HL-60 (cell line): ENCODE measurements at regions not wholly inside any gene's neighbourhood (a gene's known extent, or its start where the extent isn't known, plus 50 kb on each side); places are given as distances from the start of the nearest gene placed in this dataset.

Experiments
- DNase-seq, 2 experiments: peaks; one replicate each; pipeline ENCODE4 v3.0.0-alpha.2; 2010 to 2020; ENCODE audit warnings: low read depth in 1 of 2, low spot score in 1 of 2
- H3K27ac ChIP-seq: fragments of 250-450 bp; sonication (Bioruptor Pico); replicated peaks from 2 replicates; pipeline ENCODE4 v1.5.1; 2020; ENCODE audit warnings: mild to moderate bottlenecking, moderate library complexity
- H3K27me3 ChIP-seq: fragments of 250-450 bp; sonication (Bioruptor Pico); 2 replicates; pipeline ENCODE4 v1.5.1; 2021; ENCODE audit warnings: mild to moderate bottlenecking, moderate library complexity; ENCODE audit not compliant: insufficient read depth, poor library complexity, severe bottlenecking
- H3K4me3 ChIP-seq: replicated peaks from 2 replicates; pipeline ENCODE4 v1.5.1; 2011; ENCODE audit warnings: mild to moderate bottlenecking, control low read depth, low read length; ENCODE audit not compliant: insufficient read depth
- GABPA ChIP-seq: IDR thresholded peaks from 2 replicates; pipeline ENCODE4 v1.6.1; 2012; ENCODE audit warnings: low read depth
- POLR2AphosphoS5 ChIP-seq: IDR thresholded peaks from 2 replicates; pipeline ENCODE4 v1.6.1; 2012; ENCODE audit warnings: low read depth
- SPI1 ChIP-seq: IDR thresholded peaks from 2 replicates; pipeline ENCODE4 v1.6.1; 2012; ENCODE audit warnings: low read depth, mild to moderate bottlenecking, borderline replicate concordance
- TF ChIP-seq, protein P1 (sequence below): IDR thresholded peaks from 2 replicates; pipeline ENCODE4 v1.6.1; 2012; ENCODE audit warnings: low read depth; ENCODE audit not compliant: insufficient replicate concordance
- TF ChIP-seq, protein P2 (sequence below): IDR thresholded peaks from one replicate; pipeline ENCODE4 v1.5.1; 2011; ENCODE audit warnings: low read length, control low read depth, inconsistent platforms; ENCODE audit not compliant: insufficient read depth

DNA sequence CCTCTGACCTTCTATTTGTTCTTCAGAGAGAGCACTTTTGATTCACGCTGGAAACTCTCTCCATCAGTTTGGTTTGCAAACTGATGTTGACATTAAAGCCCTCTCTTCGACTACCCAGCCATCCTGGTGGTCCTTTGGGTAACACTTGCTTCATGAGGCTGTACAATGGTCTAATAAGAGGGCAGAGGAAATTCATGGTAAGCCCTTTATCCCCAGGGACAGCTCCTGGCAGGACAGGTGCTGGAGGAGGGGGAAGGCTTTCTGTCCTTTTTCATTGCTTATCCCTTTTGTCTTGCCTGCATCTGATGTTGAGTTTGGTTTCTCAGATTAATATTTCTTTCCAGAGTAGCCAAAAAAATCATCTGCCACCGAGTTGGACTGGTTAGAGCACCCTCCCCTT lies 52.1 kb upstream of the CD93 start:
- TF ChIP-seq, protein P1, sequence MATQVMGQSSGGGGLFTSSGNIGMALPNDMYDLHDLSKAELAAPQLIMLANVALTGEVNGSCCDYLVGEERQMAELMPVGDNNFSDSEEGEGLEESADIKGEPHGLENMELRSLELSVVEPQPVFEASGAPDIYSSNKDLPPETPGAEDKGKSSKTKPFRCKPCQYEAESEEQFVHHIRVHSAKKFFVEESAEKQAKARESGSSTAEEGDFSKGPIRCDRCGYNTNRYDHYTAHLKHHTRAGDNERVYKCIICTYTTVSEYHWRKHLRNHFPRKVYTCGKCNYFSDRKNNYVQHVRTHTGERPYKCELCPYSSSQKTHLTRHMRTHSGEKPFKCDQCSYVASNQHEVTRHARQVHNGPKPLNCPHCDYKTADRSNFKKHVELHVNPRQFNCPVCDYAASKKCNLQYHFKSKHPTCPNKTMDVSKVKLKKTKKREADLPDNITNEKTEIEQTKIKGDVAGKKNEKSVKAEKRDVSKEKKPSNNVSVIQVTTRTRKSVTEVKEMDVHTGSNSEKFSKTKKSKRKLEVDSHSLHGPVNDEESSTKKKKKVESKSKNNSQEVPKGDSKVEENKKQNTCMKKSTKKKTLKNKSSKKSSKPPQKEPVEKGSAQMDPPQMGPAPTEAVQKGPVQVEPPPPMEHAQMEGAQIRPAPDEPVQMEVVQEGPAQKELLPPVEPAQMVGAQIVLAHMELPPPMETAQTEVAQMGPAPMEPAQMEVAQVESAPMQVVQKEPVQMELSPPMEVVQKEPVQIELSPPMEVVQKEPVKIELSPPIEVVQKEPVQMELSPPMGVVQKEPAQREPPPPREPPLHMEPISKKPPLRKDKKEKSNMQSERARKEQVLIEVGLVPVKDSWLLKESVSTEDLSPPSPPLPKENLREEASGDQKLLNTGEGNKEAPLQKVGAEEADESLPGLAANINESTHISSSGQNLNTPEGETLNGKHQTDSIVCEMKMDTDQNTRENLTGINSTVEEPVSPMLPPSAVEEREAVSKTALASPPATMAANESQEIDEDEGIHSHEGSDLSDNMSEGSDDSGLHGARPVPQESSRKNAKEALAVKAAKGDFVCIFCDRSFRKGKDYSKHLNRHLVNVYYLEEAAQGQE = no peak
- no peak for TF ChIP-seq SPI1
- TF ChIP-seq, protein P2, sequence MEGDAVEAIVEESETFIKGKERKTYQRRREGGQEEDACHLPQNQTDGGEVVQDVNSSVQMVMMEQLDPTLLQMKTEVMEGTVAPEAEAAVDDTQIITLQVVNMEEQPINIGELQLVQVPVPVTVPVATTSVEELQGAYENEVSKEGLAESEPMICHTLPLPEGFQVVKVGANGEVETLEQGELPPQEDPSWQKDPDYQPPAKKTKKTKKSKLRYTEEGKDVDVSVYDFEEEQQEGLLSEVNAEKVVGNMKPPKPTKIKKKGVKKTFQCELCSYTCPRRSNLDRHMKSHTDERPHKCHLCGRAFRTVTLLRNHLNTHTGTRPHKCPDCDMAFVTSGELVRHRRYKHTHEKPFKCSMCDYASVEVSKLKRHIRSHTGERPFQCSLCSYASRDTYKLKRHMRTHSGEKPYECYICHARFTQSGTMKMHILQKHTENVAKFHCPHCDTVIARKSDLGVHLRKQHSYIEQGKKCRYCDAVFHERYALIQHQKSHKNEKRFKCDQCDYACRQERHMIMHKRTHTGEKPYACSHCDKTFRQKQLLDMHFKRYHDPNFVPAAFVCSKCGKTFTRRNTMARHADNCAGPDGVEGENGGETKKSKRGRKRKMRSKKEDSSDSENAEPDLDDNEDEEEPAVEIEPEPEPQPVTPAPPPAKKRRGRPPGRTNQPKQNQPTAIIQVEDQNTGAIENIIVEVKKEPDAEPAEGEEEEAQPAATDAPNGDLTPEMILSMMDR = no peak
- no peak for TF ChIP-seq GABPA
- no peak for TF ChIP-seq POLR2AphosphoS5
- Histone ChIP-seq H3K4me3 (no peak overlapping the region), H3K27ac (peak overlapping the region; percentile 16; the same call in 1 of the 2 replicates), H3K27me3 (no peaks in the 10 kb centered on the region)
- DNase-seq = no peak

DNA sequence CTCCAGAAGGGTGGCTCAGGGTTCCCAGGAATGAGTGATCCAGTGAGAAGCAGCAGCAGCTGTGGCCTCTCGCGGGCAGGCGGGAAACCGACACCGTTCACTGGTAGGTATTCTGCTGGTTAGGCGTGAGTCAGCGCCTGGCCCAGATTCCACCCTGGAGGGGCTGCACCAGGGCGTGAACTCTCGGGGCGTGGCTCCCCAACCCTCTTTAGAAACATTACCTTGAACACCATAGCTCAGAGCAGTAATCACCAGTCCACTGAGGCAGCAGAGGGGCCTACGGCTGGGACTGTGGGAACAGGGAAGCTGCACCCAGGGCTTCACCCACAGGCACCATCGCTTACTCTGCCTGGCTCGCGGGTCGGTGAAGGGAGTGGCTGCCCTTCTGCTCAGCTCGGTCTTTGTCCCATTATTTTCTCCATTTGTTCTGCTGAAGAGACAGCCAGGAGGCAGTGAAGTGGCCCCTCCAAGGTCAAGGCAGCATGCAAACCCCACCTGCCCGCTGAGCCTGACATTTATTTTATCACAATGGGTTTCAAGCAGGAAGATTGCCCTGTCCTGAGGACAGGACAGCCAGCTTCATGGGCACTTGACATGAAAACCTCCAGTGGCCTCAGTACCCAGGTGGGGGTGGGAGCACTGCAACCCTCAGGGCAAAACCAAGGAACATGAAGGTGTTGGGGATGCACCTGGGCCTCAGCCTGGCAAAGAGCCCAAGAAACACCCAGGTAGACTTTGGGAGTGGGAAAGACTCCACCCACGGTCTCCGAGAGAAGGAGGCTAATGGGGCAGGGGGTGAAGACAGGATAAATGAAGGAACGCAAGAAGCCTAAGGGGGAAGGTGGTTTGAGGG lies 51.0 kb upstream of the CD93 start:
- no peak for TF ChIP-seq GABPA
- TF ChIP-seq, protein P2 = no peak
- no peak for TF ChIP-seq POLR2AphosphoS5
- TF ChIP-seq, protein P1 = no peak
- TF ChIP-seq SPI1 = no peak
- DNase-seq = no peak
- Histone ChIP-seq H3K27me3 (no peaks in the 10 kb centered on the region), H3K4me3 (no peak overlapping the region), H3K27ac (peak overlapping the region; percentile 76; the same call in 1 of the 2 replicates)

DNA sequence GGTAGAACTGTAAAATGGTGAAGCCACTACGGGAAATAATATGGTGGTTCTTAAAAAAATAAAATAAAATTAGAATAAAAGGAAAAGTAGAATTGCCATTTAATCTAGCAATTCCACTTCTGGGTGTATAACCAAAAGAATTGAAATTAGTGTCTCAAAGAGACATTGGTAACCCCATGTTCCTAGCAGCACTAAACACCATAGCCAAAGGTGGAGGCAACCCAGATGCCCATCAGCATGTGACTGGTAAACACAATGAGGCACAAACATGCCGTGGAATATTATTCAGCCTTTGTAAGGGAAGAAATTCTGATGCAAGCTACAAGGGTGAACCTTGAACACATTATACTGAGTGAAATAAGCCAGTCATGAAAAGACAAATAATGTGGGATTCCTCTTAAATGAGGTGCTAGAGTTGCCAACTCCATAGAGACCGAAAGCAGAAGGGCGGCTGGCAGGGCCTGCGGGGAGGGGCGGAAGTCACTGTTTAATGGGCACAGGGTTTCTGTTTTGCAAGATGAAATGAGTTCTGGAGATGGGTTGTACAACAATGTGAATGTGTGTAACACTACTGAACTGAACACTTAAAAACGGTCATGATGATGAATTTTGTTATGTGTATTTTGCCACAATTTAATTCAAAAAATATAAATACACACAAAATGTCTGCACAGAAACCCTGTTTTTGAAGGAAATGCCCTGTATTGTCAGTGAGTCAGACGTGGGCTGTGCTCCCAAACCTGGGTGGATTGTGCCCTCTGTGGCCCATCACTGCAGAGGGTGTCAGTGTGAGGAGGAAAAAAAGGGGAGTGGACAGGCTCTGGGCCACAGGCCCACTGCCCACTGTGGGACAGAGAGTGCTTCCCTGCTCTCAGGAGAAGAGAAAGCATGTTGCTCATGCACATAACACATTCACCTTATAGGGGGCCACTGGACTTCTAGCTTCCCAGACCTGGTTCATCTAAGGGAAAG lies 49.6 kb upstream of the CD93 start:
- DNase-seq = peak in 1 of 2 experiments; percentile 81
- Histone ChIP-seq H3K4me3 (no peak overlapping the region), H3K27ac (peak overlapping the region; percentile 76), H3K27me3 (no peaks in the 10 kb centered on the region)
- TF ChIP-seq, protein P2 = no peak
- peak; percentile 68 for TF ChIP-seq SPI1
